HG02981 (cell line): ENCODE measurements at regions not wholly inside any gene's neighbourhood (a gene's known extent, or its start where the extent isn't known, plus 50 kb on each side); places are given as distances from the start of the nearest gene placed in this dataset.

Experiments used
- ATAC-seq: cut with Tn5 transposase; IDR thresholded peaks from one replicate; pipeline ENCODE4 v1.9.1; 2021; ENCODE audit warnings: mild to moderate bottlenecking, moderate library complexity; ENCODE audit not compliant: unreplicated experiment

GRCh38 chr10:36393801-36394200 is 731.6 kb upstream of the ANKRD30A start:
- no peak for ATAC-seq

- no peak for ATAC-seq
Measured at GRCh38 chr10:36391405-36391804, 734.0 kb upstream of the ANKRD30A start.

GRCh38 chr10:36390221-36390620 is 735.2 kb upstream of the ANKRD30A start:
- ATAC-seq: no peak

GRCh38 chr10:36388166-36388565 is 737.2 kb upstream of the ANKRD30A start:
- ATAC-seq: no peak

GRCh38 chr10:36385693-36386092 is 739.7 kb upstream of the ANKRD30A start:
- ATAC-seq: no peak

GRCh38 chr10:36383349-36383748 is 741.3 kb upstream of the FZD8 start:
- no peak for ATAC-seq

- ATAC-seq: no peak
Measured at GRCh38 chr10:36381748-36382147, 739.7 kb upstream of the FZD8 start.

- no peak for ATAC-seq
Measured at GRCh38 chr10:36380538-36380937, 738.4 kb upstream of the FZD8 start.

- no peak for ATAC-seq
Measured at GRCh38 chr10:36375107-36375506, 733.0 kb upstream of the FZD8 start.

GRCh38 chr10:36373424-36374096 is 731.5 kb upstream of the FZD8 start:
- no peak for ATAC-seq

- no peak for ATAC-seq
Measured at GRCh38 chr10:36367362-36367761, 725.3 kb upstream of the FZD8 start.

- no peak for ATAC-seq
Measured at GRCh38 chr10:36366843-36367242, 724.7 kb upstream of the FZD8 start.

- ATAC-seq: no peak
Measured at GRCh38 chr10:36366065-36366464, 724.0 kb upstream of the FZD8 start.

- no peak for ATAC-seq
Measured at GRCh38 chr10:36362257-36362656, 720.2 kb upstream of the FZD8 start.

- ATAC-seq: no peak
Measured at GRCh38 chr10:36358736-36359135, 716.6 kb upstream of the FZD8 start.

- ATAC-seq: no peak
Measured at GRCh38 chr10:36354633-36355032, 712.5 kb upstream of the FZD8 start.

GRCh38 chr10:36351159-36351558 is 709.1 kb upstream of the FZD8 start:
- ATAC-seq: no peak

GRCh38 chr10:36349445-36350078 is 707.5 kb upstream of the FZD8 start:
- no peak for ATAC-seq

- ATAC-seq: no peak
Measured at GRCh38 chr10:36345807-36346206, 703.7 kb upstream of the FZD8 start.

- ATAC-seq: no peak
Measured at GRCh38 chr10:36345175-36345533, 703.1 kb upstream of the FZD8 start.

- no peak for ATAC-seq
Measured at GRCh38 chr10:36344240-36345174, 702.4 kb upstream of the FZD8 start.

- no peak for ATAC-seq
Measured at GRCh38 chr10:36342781-36343180, 700.7 kb upstream of the FZD8 start.
